ENCODE measurements at regions not wholly inside any gene's neighbourhood (a gene's known extent, or its start where the extent isn't known, plus 50 kb on each side); places are given as distances from the start of the nearest gene placed in this dataset.
A peak's percentile ranks its signal among the peaks of the same experiment; 100 is the strongest.

- peak; percentile 69 for DNase-seq
Observed at GRCh38 chr1:60984062-60984799, 98.1 kb upstream of the NFIA start.

GRCh38 chr1:60983701-60984061 lies 98.7 kb upstream of the NFIA start:
- no peak for DNase-seq

GRCh38 chr1:60982539-60982938 lies 99.8 kb upstream of the NFIA start:
- no peak for DNase-seq

- no peak for DNase-seq
Observed at GRCh38 chr1:60981357-60981756, 101.0 kb upstream of the NFIA start.

GRCh38 chr1:60978421-60979357 lies 103.7 kb upstream of the NFIA start:
- peak; percentile 57 for DNase-seq

- DNase-seq, result no peak
Observed at GRCh38 chr1:60977661-60978060, 104.7 kb upstream of the NFIA start.

- DNase-seq, result no peak
Observed at GRCh38 chr1:60974524-60975372, 107.6 kb upstream of the NFIA start.

- no peak for DNase-seq
Observed at GRCh38 chr1:60973668-60974067, 108.7 kb upstream of the NFIA start.

GRCh38 chr1:60972841-60973364 lies 109.5 kb upstream of the NFIA start:
- DNase-seq, result peak; percentile 87

- no peak for DNase-seq
Observed at GRCh38 chr1:60971330-60971729, 111.0 kb upstream of the NFIA start.

GRCh38 chr1:60969971-60970509 lies 112.3 kb upstream of the NFIA start:
- DNase-seq, result peak; percentile 54

GRCh38 chr1:60965280-60965854 lies 117.0 kb upstream of the NFIA start:
- DNase-seq, result no peak

GRCh38 chr1:60963167-60963940 lies 119.0 kb upstream of the NFIA start:
- DNase-seq, result no peak

GRCh38 chr1:60960891-60961461 lies 121.4 kb upstream of the NFIA start:
- DNase-seq, result peak; percentile 48

GRCh38 chr1:60959701-60960100 lies 122.7 kb upstream of the NFIA start:
- no peak for DNase-seq

- no peak for DNase-seq
Observed at GRCh38 chr1:60958001-60958400, 124.4 kb upstream of the NFIA start.

- DNase-seq, result no peak
Observed at GRCh38 chr1:60956520-60956919, 125.8 kb upstream of the NFIA start.

GRCh38 chr1:60952612-60953111 lies 129.7 kb upstream of the NFIA start:
- DNase-seq, result no peak

- DNase-seq, result no peak
Observed at GRCh38 chr1:60950224-60951063, 131.9 kb upstream of the NFIA start.

- no peak for DNase-seq
Observed at GRCh38 chr1:60949826-60950197, 132.5 kb upstream of the NFIA start.
